ENCODE measurements at regions not wholly inside any gene's neighbourhood (a gene's known extent, or its start where the extent isn't known, plus 50 kb on each side); places are given as distances from the start of the nearest gene placed in this dataset.

DNA sequence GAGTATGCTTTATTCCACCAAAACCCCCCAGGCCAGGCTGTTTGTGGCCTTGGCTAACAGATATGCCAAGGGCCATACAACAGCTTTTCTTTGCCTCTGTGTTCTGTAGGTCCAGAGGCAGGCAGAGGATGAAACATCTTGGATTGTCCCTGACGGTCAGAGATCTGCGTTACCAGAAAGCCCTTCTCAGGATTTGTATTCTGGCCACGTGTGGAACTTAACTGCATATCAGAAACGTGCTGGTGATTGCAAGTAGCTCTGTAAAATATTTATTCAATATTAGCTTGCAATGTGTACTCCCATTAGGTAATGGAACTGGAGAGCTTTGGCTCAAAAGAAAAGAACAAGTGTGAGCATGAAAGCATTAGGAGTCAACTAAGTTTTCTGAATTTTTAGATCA, 275.0 kb downstream of the CBLN4 start:
- TF ChIP-seq ZBTB7A (IDR thresholded peaks at IDR 0.05; ENCODE audit: low read depth) (no peak), EP300 (IDR thresholded peaks at IDR 0.05; ENCODE audit: borderline replicate concordance) (no peak), EGR1 (IDR thresholded peaks at IDR 0.05) (no peak), NFIC (IDR thresholded peaks at IDR 0.05) (no peak), TEAD4 (IDR thresholded peaks at IDR 0.05) (no peak), CREB1 (IDR thresholded peaks at IDR 0.05; ENCODE audit: low read depth) (no peak), TCF12 (IDR thresholded peaks at IDR 0.05; ENCODE audit: low read depth) (no peak), YY1 (IDR thresholded peaks at IDR 0.05; ENCODE audit: low read depth) (no peak), CEBPB (IDR thresholded peaks at IDR 0.05) (no peak), TAF1 (IDR thresholded peaks at IDR 0.05; ENCODE audit: low read depth) (no peak), RAD21 (IDR thresholded peaks at IDR 0.05; ENCODE audit: low read depth) (no peak), FOXM1 (IDR thresholded peaks at IDR 0.05; ENCODE audit: borderline replicate concordance, low read depth) (no peak)
- TF ChIP-seq, protein P1, sequence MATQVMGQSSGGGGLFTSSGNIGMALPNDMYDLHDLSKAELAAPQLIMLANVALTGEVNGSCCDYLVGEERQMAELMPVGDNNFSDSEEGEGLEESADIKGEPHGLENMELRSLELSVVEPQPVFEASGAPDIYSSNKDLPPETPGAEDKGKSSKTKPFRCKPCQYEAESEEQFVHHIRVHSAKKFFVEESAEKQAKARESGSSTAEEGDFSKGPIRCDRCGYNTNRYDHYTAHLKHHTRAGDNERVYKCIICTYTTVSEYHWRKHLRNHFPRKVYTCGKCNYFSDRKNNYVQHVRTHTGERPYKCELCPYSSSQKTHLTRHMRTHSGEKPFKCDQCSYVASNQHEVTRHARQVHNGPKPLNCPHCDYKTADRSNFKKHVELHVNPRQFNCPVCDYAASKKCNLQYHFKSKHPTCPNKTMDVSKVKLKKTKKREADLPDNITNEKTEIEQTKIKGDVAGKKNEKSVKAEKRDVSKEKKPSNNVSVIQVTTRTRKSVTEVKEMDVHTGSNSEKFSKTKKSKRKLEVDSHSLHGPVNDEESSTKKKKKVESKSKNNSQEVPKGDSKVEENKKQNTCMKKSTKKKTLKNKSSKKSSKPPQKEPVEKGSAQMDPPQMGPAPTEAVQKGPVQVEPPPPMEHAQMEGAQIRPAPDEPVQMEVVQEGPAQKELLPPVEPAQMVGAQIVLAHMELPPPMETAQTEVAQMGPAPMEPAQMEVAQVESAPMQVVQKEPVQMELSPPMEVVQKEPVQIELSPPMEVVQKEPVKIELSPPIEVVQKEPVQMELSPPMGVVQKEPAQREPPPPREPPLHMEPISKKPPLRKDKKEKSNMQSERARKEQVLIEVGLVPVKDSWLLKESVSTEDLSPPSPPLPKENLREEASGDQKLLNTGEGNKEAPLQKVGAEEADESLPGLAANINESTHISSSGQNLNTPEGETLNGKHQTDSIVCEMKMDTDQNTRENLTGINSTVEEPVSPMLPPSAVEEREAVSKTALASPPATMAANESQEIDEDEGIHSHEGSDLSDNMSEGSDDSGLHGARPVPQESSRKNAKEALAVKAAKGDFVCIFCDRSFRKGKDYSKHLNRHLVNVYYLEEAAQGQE (IDR thresholded peaks at IDR 0.05; ENCODE audit: low read depth): no peak
- TF ChIP-seq, protein P2, sequence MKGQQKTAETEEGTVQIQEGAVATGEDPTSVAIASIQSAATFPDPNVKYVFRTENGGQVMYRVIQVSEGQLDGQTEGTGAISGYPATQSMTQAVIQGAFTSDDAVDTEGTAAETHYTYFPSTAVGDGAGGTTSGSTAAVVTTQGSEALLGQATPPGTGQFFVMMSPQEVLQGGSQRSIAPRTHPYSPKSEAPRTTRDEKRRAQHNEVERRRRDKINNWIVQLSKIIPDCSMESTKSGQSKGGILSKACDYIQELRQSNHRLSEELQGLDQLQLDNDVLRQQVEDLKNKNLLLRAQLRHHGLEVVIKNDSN (IDR thresholded peaks at IDR 0.05): no peak
- TF ChIP-seq, protein P3, sequence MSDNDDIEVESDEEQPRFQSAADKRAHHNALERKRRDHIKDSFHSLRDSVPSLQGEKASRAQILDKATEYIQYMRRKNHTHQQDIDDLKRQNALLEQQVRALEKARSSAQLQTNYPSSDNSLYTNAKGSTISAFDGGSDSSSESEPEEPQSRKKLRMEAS (IDR thresholded peaks at IDR 0.05): no peak

DNA sequence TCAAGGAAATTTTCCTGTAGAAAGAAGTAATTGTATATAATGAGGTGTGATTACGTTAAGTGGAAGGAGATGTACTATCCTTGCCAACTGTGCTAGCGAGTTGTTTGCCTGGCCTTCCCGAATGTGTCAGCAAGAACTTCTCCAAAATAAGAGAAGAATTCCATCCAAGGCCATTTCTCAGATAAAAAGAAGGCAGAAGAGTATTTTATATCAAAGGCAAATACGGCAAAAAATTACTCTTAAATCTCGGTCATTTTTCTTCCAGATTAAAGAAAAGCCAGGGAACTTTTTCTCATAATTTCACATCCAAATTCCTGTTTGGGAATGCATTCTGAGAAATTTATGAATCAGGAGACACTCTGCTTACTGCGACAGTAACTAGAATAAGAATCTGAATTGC, 290.6 kb downstream of the CBLN4 start:
- TF ChIP-seq NFIC (IDR thresholded peaks at IDR 0.05) (no peak), ZBTB7A (IDR thresholded peaks at IDR 0.05; ENCODE audit: low read depth) (no peak), EP300 (IDR thresholded peaks at IDR 0.05; ENCODE audit: borderline replicate concordance) (no peak), YY1 (IDR thresholded peaks at IDR 0.05; ENCODE audit: low read depth) (no peak), RAD21 (IDR thresholded peaks at IDR 0.05; ENCODE audit: low read depth) (no peak), FOXM1 (IDR thresholded peaks at IDR 0.05; ENCODE audit: borderline replicate concordance, low read depth) (no peak), TCF12 (IDR thresholded peaks at IDR 0.05; ENCODE audit: low read depth) (no peak), CREB1 (IDR thresholded peaks at IDR 0.05; ENCODE audit: low read depth) (no peak), TAF1 (IDR thresholded peaks at IDR 0.05; ENCODE audit: low read depth) (no peak), EGR1 (IDR thresholded peaks at IDR 0.05) (no peak)
- TF ChIP-seq, protein P2 (IDR thresholded peaks at IDR 0.05): no peak
- TF ChIP-seq, protein P3 (IDR thresholded peaks at IDR 0.05): no peak

DNA sequence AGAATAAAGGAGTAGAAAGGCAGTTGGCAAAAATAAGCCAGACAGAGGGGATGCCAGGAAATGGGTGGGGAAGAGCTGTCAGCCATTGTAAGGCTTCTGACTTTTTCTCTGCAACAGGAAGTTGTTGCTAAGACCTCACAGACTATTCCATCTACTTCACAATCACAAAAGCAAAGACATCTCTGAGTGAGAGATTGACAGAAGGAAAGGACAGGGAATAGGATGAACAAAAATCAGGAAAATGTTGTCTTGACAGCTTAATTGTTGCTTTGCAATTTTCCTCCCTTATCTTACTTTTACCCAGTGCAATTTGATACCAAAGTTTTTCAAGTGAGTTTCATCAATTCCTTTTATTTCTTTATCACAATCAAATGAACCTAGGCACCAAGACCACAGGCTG, 291.2 kb downstream of the CBLN4 start:
- TF ChIP-seq TCF12 (IDR thresholded peaks at IDR 0.05; ENCODE audit: low read depth) (no peak), YY1 (IDR thresholded peaks at IDR 0.05; ENCODE audit: low read depth) (no peak), TEAD4 (IDR thresholded peaks at IDR 0.05) (no peak), EGR1 (IDR thresholded peaks at IDR 0.05) (no peak)

DNA sequence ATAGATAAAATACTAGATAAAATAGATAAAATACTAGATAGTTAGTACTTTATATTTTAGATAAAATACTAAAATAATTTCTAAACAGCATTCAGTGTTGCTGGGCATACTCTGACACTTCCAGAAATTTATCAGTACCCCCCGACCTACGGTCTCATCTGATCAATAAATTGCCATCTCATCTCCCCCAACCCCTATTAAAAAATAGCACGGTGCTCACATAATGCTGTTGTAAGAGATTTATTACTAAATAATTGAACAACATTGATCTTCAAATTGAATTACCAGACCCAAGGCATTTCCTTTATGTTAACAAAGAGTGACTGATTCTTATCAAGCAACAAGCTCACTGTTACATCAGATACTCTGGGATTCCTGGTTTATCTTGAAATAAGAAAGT, 300.9 kb downstream of the CBLN4 start:
- no peak for TF ChIP-seq TAF1 (IDR thresholded peaks at IDR 0.05; ENCODE audit: low read depth)
- TF ChIP-seq, protein P3 (IDR thresholded peaks at IDR 0.05): no peak
- TF ChIP-seq CREB1 (IDR thresholded peaks at IDR 0.05; ENCODE audit: low read depth): no peak
- TF ChIP-seq TEAD4 (IDR thresholded peaks at IDR 0.05): no peak
- TF ChIP-seq, protein P2 (IDR thresholded peaks at IDR 0.05): no peak

DNA sequence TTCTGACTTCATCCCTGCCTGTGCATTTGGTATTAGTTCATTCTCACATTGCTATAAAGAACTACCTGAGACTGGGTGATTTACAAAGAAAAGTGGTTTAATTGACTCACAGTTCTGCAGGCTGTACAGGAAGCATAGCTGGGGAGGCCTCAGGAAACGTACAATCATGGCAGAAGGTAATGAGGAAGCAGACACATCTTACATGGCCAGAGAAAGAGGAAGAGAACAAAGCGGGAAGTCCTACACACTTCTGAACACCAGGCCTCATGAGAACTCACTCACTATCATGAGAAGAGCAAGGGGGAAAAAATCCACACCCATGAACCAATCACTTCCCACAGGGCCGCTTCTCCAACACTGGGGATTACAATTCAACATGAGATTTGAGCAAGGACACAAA, 303.9 kb downstream of the CBLN4 start:
- no peak for TF ChIP-seq RAD21 (IDR thresholded peaks at IDR 0.05; ENCODE audit: low read depth)
- TF ChIP-seq EGR1 (IDR thresholded peaks at IDR 0.05): no peak
- TF ChIP-seq FOXM1 (IDR thresholded peaks at IDR 0.05; ENCODE audit: borderline replicate concordance, low read depth): no peak

DNA sequence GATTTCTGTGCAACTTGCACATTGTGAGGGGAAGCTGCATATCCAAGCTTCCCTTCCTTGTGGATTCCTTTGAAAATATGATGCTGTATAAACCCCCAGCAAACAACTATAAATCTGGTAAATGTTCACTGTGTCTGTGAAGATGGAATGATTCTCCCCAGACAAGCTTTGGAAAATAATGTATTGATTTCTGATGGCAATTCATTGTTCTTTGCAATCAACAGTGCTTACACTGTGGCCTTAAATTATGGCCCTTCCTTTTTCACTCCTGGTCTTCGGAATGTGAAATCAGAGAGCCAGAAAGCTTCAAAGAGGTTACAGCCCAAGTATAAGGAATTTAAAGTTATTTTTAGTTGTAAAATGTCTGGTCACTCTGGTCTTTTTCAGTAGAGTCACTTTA, 308.8 kb downstream of the CBLN4 start:
- TF ChIP-seq TEAD4 (IDR thresholded peaks at IDR 0.05) (no peak), RAD21 (IDR thresholded peaks at IDR 0.05; ENCODE audit: low read depth) (no peak), TCF12 (IDR thresholded peaks at IDR 0.05; ENCODE audit: low read depth) (no peak), CREB1 (IDR thresholded peaks at IDR 0.05; ENCODE audit: low read depth) (no peak)

DNA sequence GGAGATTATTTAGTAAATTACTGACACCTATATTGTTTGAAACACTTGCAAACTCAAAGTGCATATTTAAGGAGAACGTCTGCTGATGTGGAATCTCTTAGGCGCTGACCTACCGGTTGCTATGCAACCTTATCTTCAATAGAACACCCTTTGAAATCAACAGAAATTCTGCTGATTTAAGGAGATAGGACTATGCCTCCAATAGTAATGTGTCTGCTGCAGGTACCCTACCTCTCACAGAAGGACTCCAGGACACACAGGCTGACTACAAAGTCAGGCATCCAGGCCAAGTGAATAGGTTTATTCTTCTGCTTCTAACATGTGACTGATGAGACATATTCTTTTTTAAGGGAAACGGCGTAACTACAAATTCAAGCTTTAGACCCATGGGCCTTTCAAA, 311.7 kb downstream of the CBLN4 start:
- TF ChIP-seq TEAD4 (IDR thresholded peaks at IDR 0.05) (no peak), YY1 (IDR thresholded peaks at IDR 0.05; ENCODE audit: low read depth) (no peak), CEBPB (IDR thresholded peaks at IDR 0.05) (no peak), CREB1 (IDR thresholded peaks at IDR 0.05; ENCODE audit: low read depth) (no peak), NFIC (IDR thresholded peaks at IDR 0.05) (no peak), ZBTB7A (IDR thresholded peaks at IDR 0.05; ENCODE audit: low read depth) (no peak), TAF1 (IDR thresholded peaks at IDR 0.05; ENCODE audit: low read depth) (no peak), EP300 (IDR thresholded peaks at IDR 0.05; ENCODE audit: borderline replicate concordance) (no peak), RAD21 (IDR thresholded peaks at IDR 0.05; ENCODE audit: low read depth) (no peak)
- TF ChIP-seq, protein P3 (IDR thresholded peaks at IDR 0.05): no peak
- TF ChIP-seq, protein P2 (IDR thresholded peaks at IDR 0.05): no peak
